A549 (cell line): ENCODE measurements at regions not wholly inside any gene's neighbourhood (a gene's known extent, or its start where the extent isn't known, plus 50 kb on each side); places are given as distances from the start of the nearest gene placed in this dataset.
A peak's percentile ranks its signal among the peaks of the same experiment; 100 is the strongest.

Experiments
- ATAC-seq, 2 experiments: fragments of 200-7000 bp in 1 of 2; fragments of >200 bp in 1 of 2; cut with Nextera tagmentation in 1 of 2; cut with Tn5 transposase in 1 of 2; 3 replicates each; pipeline versions ENCODE4 v1.8.0 to v1.9.1; 2018 to 2020; ENCODE audit warnings: mild to moderate bottlenecking in 1 of 2, moderate library complexity in 1 of 2
- CTCF ChIA-PET: fragments of 300-600 bp; sonication (Branson Sonifier 250); formaldehyde crosslinking; extraction: SDS; loops from one replicate; lab custom pipeline; 2021; ENCODE audit warnings: antibody characterized with exemption, inconsistent platforms; lab: Yijun Ruan, JAX
- POLR2A ChIA-PET: fragments of 350-600 bp; formaldehyde crosslinking; extraction: SDS; loops from one replicate; lab custom pipeline; 2021; ENCODE audit warnings: antibody characterized with exemption, inconsistent platforms; lab: Yijun Ruan, JAX
- DNase-seq, 2 experiments: peaks; one replicate each; pipeline versions ENCODE4 v3.0.0 to v3.0.0-alpha.2; 2011 to 2016; ENCODE audit warnings: low read depth in 1 of 2, low spot score in 1 of 2
- FAIRE-seq: peaks from 2 replicates; lab custom pipeline; 2011; peaks lifted over from hg19 to GRCh38; lab: Jason Lieb, UNC
- H3K27ac ChIP-seq, 2 experiments: fragments of >200 bp; sonication (Bioruptor Twin); formaldehyde crosslinking; 3 replicates each; pipeline ENCODE4 v1.5.1; 2016 to 2017
- H3K4me1 ChIP-seq: fragments of >200 bp; sonication (Bioruptor Twin); formaldehyde crosslinking; 3 replicates; pipeline ENCODE4 v1.6.1; 2016
- H3K4me2 ChIP-seq: fragments of >200 bp; sonication (Bioruptor Twin); formaldehyde crosslinking; 3 replicates; pipeline ENCODE4 v1.6.1; 2016
- H3K4me3 ChIP-seq: fragments of >200 bp; sonication (Bioruptor Twin); formaldehyde crosslinking; 3 replicates; pipeline ENCODE4 v1.5.1; 2016
- H3K9me3 ChIP-seq: fragments of >200 bp; sonication (Bioruptor Twin); formaldehyde crosslinking; 3 replicates; pipeline ENCODE4 v1.6.1; 2016
- BHLHE40 ChIP-seq: IDR thresholded peaks from 2 replicates; pipeline ENCODE4 v1.6.1; 2012; ENCODE audit warnings: low read depth, low read length, inconsistent platforms
- CEBPB ChIP-seq, 2 experiments: fragments of >200 bp in 1 of 2; sonication (Bioruptor Twin) in 1 of 2; formaldehyde crosslinking in 1 of 2; IDR thresholded peaks; 2 replicates each; pipeline ENCODE4 v1.6.1; 2012 to 2016
- CHD2 ChIP-seq: fragments of 150-350 bp; IDR thresholded peaks from 2 replicates; pipeline ENCODE4 v1.6.1; 2014; ENCODE audit warnings: low read length; ENCODE audit not compliant: partially characterized antibody
- CTCF ChIP-seq: fragments of >200 bp; sonication (Bioruptor Twin); formaldehyde crosslinking; IDR thresholded peaks from 3 replicates; pipeline ENCODE4 v1.5.1; 2016
- E2F6 ChIP-seq: IDR thresholded peaks from 2 replicates; pipeline ENCODE4 v1.6.1; 2012; ENCODE audit warnings: low read depth, borderline replicate concordance
- EHMT2 ChIP-seq: fragments of 200-600 bp; sonication (generic); IDR thresholded peaks from 2 replicates; pipeline ENCODE4 v1.6.1; 2016; ENCODE audit warnings: antibody characterized with exemption, low read depth, mild to moderate bottlenecking, moderate library complexity
- ELK1 ChIP-seq: fragments of 150-350 bp; IDR thresholded peaks from 2 replicates; pipeline ENCODE4 v1.6.1; 2014; ENCODE audit warnings: low read depth, mild to moderate bottlenecking, low read length
- EP300 ChIP-seq, 2 experiments: fragments of >200 bp; sonication (Bioruptor Twin); formaldehyde crosslinking; IDR thresholded peaks; 2 replicates in 1 of 2; 3 replicates in 1 of 2; pipeline ENCODE4 v1.6.1; 2016 to 2017
- ESRRA ChIP-seq: fragments of 150-350 bp; IDR thresholded peaks from 2 replicates; pipeline ENCODE4 v1.6.1; 2014; ENCODE audit warnings: mild to moderate bottlenecking, low read length, borderline replicate concordance
- GATA3 ChIP-seq: IDR thresholded peaks from 2 replicates; pipeline ENCODE4 v1.6.1; 2012; ENCODE audit warnings: borderline replicate concordance
- HDAC2 ChIP-seq: fragments of 200-600 bp; sonication (generic); IDR thresholded peaks from 2 replicates; pipeline ENCODE4 v1.6.1; 2016
- HES2 ChIP-seq: fragments of >200 bp; sonication (Bioruptor Twin); formaldehyde crosslinking; IDR thresholded peaks from 2 replicates; pipeline ENCODE4 v1.6.1; 2016
- HEYL ChIP-seq: fragments of 250-450 bp; sonication (Bioruptor Pico); IDR thresholded peaks from 2 replicates; pipeline ENCODE4 v1.8.0; 2021; ENCODE audit warnings: mild to moderate bottlenecking, moderate library complexity
- HMGXB4 ChIP-seq: fragments of 250-450 bp; sonication (Bioruptor Pico); IDR thresholded peaks from 2 replicates; pipeline ENCODE4 v1.5.0; 2021; ENCODE audit warnings: mild to moderate bottlenecking, moderate library complexity, borderline replicate concordance
- HOXA7 ChIP-seq: fragments of 250-450 bp; sonication (Bioruptor Pico); IDR thresholded peaks from 2 replicates; pipeline ENCODE4 v1.5.0; 2020; ENCODE audit warnings: mild to moderate bottlenecking, moderate library complexity
- HOXB13 ChIP-seq: fragments of 250-450 bp; sonication (Bioruptor Pico); IDR thresholded peaks from 2 replicates; pipeline ENCODE4 v1.5.0; 2020; ENCODE audit warnings: low read depth, mild to moderate bottlenecking, moderate library complexity
- JUN ChIP-seq, 2 experiments: fragments of >200 bp; sonication (Bioruptor Twin); formaldehyde crosslinking; IDR thresholded peaks; 2 replicates in 1 of 2; 3 replicates in 1 of 2; pipeline ENCODE4 v1.6.1; 2016 to 2017
- KDM5A ChIP-seq: fragments of 200-600 bp; sonication (generic); IDR thresholded peaks from 2 replicates; pipeline ENCODE4 v1.6.1; 2016; ENCODE audit warnings: antibody characterized with exemption, mild to moderate bottlenecking
- MAFK ChIP-seq: fragments of 450-650 bp; IDR thresholded peaks from 2 replicates; pipeline ENCODE4 v1.6.1; 2014; ENCODE audit not compliant: partially characterized antibody
- MYC ChIP-seq: IDR thresholded peaks from 2 replicates; pipeline ENCODE4 v1.6.1; 2012; ENCODE audit warnings: mild to moderate bottlenecking, inconsistent platforms, low read length, improper control_type of control experiment, borderline replicate concordance
- PHF8 ChIP-seq: fragments of 200-600 bp; sonication (generic); IDR thresholded peaks from 2 replicates; pipeline ENCODE4 v1.6.1; 2016; ENCODE audit warnings: low read depth, mild to moderate bottlenecking, antibody characterized with exemption, moderate library complexity, borderline replicate concordance
- POLR2A ChIP-seq: IDR thresholded peaks from 2 replicates; pipeline ENCODE4 v1.6.1; 2012; ENCODE audit warnings: mild to moderate bottlenecking, low read length
- RAD21 ChIP-seq, 2 experiments: fragments of >200 bp in 1 of 2; sonication (Bioruptor Twin) in 1 of 2; formaldehyde crosslinking in 1 of 2; IDR thresholded peaks in 1 of 2; conservative IDR thresholded peaks in 1 of 2; 2 replicates in 1 of 2; 3 replicates in 1 of 2; pipeline ENCODE4 v1.6.1; 2012 to 2018; ENCODE audit warnings: inconsistent platforms in 1 of 2
- RCOR1 ChIP-seq: fragments of 150-350 bp; IDR thresholded peaks from 2 replicates; pipeline ENCODE4 v1.6.1; 2014; ENCODE audit warnings: antibody characterized with exemption, low read length, low read depth
- RNF2 ChIP-seq: fragments of 200-600 bp; sonication (generic); IDR thresholded peaks from 2 replicates; pipeline ENCODE4 v1.6.1; 2016; ENCODE audit warnings: low read depth, mild to moderate bottlenecking, antibody characterized with exemption, moderate library complexity, borderline replicate concordance
- TP53 ChIP-seq: fragments of 250-450 bp; sonication (Bioruptor Pico); IDR thresholded peaks from 2 replicates; pipeline ENCODE4 v1.5.0; 2021; ENCODE audit warnings: mild to moderate bottlenecking, moderate library complexity
- ZNF302 ChIP-seq: fragments of 250-450 bp; sonication (Bioruptor Pico); IDR thresholded peaks from 2 replicates; pipeline ENCODE4 v1.9.0; 2021; ENCODE audit warnings: inconsistent platforms, mild to moderate bottlenecking, moderate library complexity
- ZSCAN20 ChIP-seq: fragments of 250-450 bp; sonication (Bioruptor Pico); IDR thresholded peaks from 2 replicates; pipeline ENCODE4 v1.8.0; 2022; ENCODE audit warnings: mild to moderate bottlenecking, moderate library complexity
- WGBS: methylation state at CpG from one replicate; pipeline ENCODE4 v1.1.6; 2017; ENCODE audit errors: missing lambda C conversion rate; 5-methylcytosine and 5-hydroxymethylcytosine counted together

GRCh38 chr11:13862845-13863392 lies 99.6 kb upstream of the SPON1 start:
- 15% methylated on average over 3 of the region's 3 CpGs for WGBS
- H3K9me3 ChIP-seq, result no peaks in the 10 kb centered on the region
- no peak overlapping the region for H3K4me2 ChIP-seq
- TF ChIP-seq HMGXB4 (CRISPR knock-in tag), result no peak
- no peak for TF ChIP-seq BHLHE40
- no peak for TF ChIP-seq E2F6
- no peak for TF ChIP-seq RCOR1
- no peak for TF ChIP-seq TP53 (CRISPR knock-in tag)
- no peak for TF ChIP-seq RAD21 (conservative IDR thresholded peaks at IDR 0.05 in 1 of 2, IDR thresholded peaks at IDR 0.05 in 1 of 2)
- no peak for TF ChIP-seq HOXA7 (CRISPR knock-in tag)
- TF ChIP-seq EP300 (IDR thresholded peaks at IDR 0.05), result no peak
- no peak for TF ChIP-seq CHD2
- no peak for TF ChIP-seq MYC
- TF ChIP-seq MAFK, result no peak
- no peak for TF ChIP-seq KDM5A
- no peak for TF ChIP-seq ESRRA
- TF ChIP-seq PHF8, result no peak
- CTCF ChIA-PET, result no interaction called here
- H3K4me3 ChIP-seq, result no peak overlapping the region
- POLR2A ChIA-PET, result no interaction called here
- no peaks in the 10 kb centered on the region for H3K4me1 ChIP-seq
- DNase-seq, result no peak
- FAIRE-seq, result no peak
- no peak for ATAC-seq
- H3K27ac ChIP-seq, result no peak overlapping the region

- H3K4me3 ChIP-seq, result no peak overlapping the region
- 3% methylated on average over 2 of the region's 2 CpGs for WGBS
- 0 out of 5 replicates have a peak, but pooled peaks of 1 of the 2 experiments have one; percentile 18 for TF ChIP-seq EP300 (IDR thresholded peaks at IDR 0.05)
- no peak for TF ChIP-seq BHLHE40
- no peak for TF ChIP-seq RNF2
- no peak for TF ChIP-seq CEBPB (IDR thresholded peaks at IDR 0.05)
- no peaks in the 10 kb centered on the region for H3K9me3 ChIP-seq
- no peak overlapping the region for H3K27ac ChIP-seq
- FAIRE-seq (no peak), DNase-seq (no peak), ATAC-seq (no peak)
- POLR2A ChIA-PET, result no interaction called here
- no peak overlapping the region for H3K4me2 ChIP-seq
- H3K4me1 ChIP-seq, result 0 out of 3 replicates have a peak, but pooled peaks cover 5% of the 10 kb centered on the region
- CTCF ChIA-PET, result interaction anchor here (1.0 kb wide), 1 partner anchor 87 kb away, joined by 3 read pairs; no protein-coding TSS in a partner anchor
Measured at GRCh38 chr11:13868710-13869397, 93.7 kb upstream of the SPON1 start.

GRCh38 chr11:13869398-13869886 lies 93.1 kb upstream of the SPON1 start:
- no peaks in the 10 kb centered on the region for H3K9me3 ChIP-seq
- no peak for ATAC-seq
- 4% methylated on average over 1 of the region's 1 CpG for WGBS
- H3K4me2 ChIP-seq, result no peak overlapping the region
- no peak overlapping the region for H3K4me3 ChIP-seq
- DNase-seq, result no peak
- POLR2A ChIA-PET, result no interaction called here
- 0 out of 3 replicates have a peak, but pooled peaks cover 5% of the 10 kb centered on the region for H3K4me1 ChIP-seq
- no peak overlapping the region for H3K27ac ChIP-seq
- CTCF ChIA-PET, result interaction anchor here (1.0 kb wide), 1 partner anchor 87 kb away, joined by 3 read pairs; no protein-coding TSS in a partner anchor
- no peak for FAIRE-seq
- TF ChIP-seq POLR2A (no peak), HEYL (CRISPR knock-in tag) (no peak), ZSCAN20 (no peak), ZNF302 (CRISPR knock-in tag) (no peak), HDAC2 (no peak), CTCF (no peak), HOXB13 (no peak), JUN (IDR thresholded peaks at IDR 0.05) (no peak), EHMT2 (no peak), RAD21 (conservative IDR thresholded peaks at IDR 0.05 in 1 of 2, IDR thresholded peaks at IDR 0.05 in 1 of 2) (no peak), ELK1 (no peak), HES2 (no peak), GATA3 (no peak), MAFK (no peak)
